PC-9 (cell line): ENCODE measurements at regions not wholly inside any gene's neighbourhood (a gene's known extent, or its start where the extent isn't known, plus 50 kb on each side); places are given as distances from the start of the nearest gene placed in this dataset.

Source experiments
- EZH2 ChIP-seq: fragments of 200-600 bp; sonication (generic); IDR thresholded peaks from 2 replicates; pipeline ENCODE4 v1.8.0; 2017; ENCODE audit warnings: antibody characterized with exemption, low read depth
- TF ChIP-seq, protein P1 (sequence below): fragments of 200-600 bp; sonication (generic); conservative IDR thresholded peaks from 2 replicates; pipeline ENCODE4 v1.6.1; 2017; ENCODE audit warnings: mixed run types, antibody characterized with exemption, mild to moderate bottlenecking, moderate library complexity

DNA sequence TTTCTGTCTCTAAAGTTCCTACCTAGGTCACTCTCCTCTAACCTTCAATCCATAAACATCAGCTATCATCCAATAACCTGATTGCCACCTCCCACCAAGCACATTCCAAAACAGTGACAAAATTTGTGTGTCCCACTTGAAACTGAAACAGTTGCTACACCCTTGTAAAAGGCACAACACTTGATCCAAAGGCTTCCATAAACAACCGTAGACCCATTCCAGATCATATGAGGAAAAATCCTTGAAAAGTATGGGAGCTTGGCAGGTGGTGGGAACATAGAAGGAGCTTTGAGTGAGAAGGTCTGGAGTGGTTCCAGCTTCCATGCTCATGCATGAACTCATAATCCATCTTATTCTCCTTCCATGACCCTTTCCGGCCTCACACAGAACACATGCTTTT is 82.0 kb upstream of the ATP1A1 start:
- TF ChIP-seq EZH2: no peak
- TF ChIP-seq, protein P1, sequence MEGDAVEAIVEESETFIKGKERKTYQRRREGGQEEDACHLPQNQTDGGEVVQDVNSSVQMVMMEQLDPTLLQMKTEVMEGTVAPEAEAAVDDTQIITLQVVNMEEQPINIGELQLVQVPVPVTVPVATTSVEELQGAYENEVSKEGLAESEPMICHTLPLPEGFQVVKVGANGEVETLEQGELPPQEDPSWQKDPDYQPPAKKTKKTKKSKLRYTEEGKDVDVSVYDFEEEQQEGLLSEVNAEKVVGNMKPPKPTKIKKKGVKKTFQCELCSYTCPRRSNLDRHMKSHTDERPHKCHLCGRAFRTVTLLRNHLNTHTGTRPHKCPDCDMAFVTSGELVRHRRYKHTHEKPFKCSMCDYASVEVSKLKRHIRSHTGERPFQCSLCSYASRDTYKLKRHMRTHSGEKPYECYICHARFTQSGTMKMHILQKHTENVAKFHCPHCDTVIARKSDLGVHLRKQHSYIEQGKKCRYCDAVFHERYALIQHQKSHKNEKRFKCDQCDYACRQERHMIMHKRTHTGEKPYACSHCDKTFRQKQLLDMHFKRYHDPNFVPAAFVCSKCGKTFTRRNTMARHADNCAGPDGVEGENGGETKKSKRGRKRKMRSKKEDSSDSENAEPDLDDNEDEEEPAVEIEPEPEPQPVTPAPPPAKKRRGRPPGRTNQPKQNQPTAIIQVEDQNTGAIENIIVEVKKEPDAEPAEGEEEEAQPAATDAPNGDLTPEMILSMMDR: no peak
